HepG2 (cell line): ENCODE measurements at regions not wholly inside any gene's neighbourhood (a gene's known extent, or its start where the extent isn't known, plus 50 kb on each side); places are given as distances from the start of the nearest gene placed in this dataset.

Experiments
- ATAC-seq: fragments of 200-7000 bp; cut with Tn5 transposase; 3 replicates; pipeline ENCODE4 v1.9.1; 2020; ENCODE audit warnings: mild to moderate bottlenecking, moderate library complexity
- BruUV-seq: library from RNA; stranded (reverse); fragments of 400-500 nt; replicated peaks from 2 replicates; lab custom pipeline; 2021; lab: Mats Ljungman, UMichigan
- CTCF ChIA-PET: fragments of 300-600 bp; formaldehyde crosslinking; extraction: SDS; loops from one replicate; lab custom pipeline; 2021; ENCODE audit warnings: low total read pairs, inconsistent platforms, low intra/inter-chr PET ratio; lab: Yijun Ruan, JAX
- POLR2A ChIA-PET: fragments of 350-600 bp; sonication (Branson Sonifier 250); formaldehyde crosslinking; loops from one replicate; lab custom pipeline; 2020; ENCODE audit warnings: antibody characterized with exemption, inconsistent platforms; lab: Yijun Ruan, JAX
- DNase-seq: peaks from one replicate; pipeline ENCODE4 v3.0.0-alpha.2; 2015; ENCODE audit warnings: low spot score
- FAIRE-seq: peaks from 3 replicates; lab custom pipeline; 2011; peaks lifted over from hg19 to GRCh38; lab: Jason Lieb, UNC
- H2AFZ ChIP-seq: one replicate; pipeline ENCODE4 v1.6.1; 2011; ENCODE audit warnings: low read length, inconsistent platforms
- H3K27ac ChIP-seq: fragments of 300-600 bp; 3 replicates; pipeline ENCODE4 v1.8.0; 2011; ENCODE audit warnings: mixed run types, mild to moderate bottlenecking, mixed read lengths, low read length, inconsistent platforms; ENCODE audit not compliant: insufficient read depth; ENCODE audit errors: extremely low read length
- H3K27me3 ChIP-seq, 2 experiments: fragments of 200-600 bp in 1 of 2; 2 replicates in 1 of 2; 3 replicates in 1 of 2; pipeline versions ENCODE4 v1.6.0 to v1.8.0; 2011; ENCODE audit warnings: low read length in 2 of 2, mild to moderate bottlenecking in 2 of 2, moderate library complexity in 2 of 2, inconsistent platforms in 1 of 2; ENCODE audit not compliant: insufficient read depth in 2 of 2, control insufficient read depth in 1 of 2
- H3K36me3 ChIP-seq, 2 experiments: fragments of 200-600 bp in 1 of 2; replicated peaks in 1 of 2; 2 replicates in 1 of 2; 3 replicates in 1 of 2; pipeline versions ENCODE4 v1.5.1 to v1.8.0; 2011; ENCODE audit warnings: low read length in 2 of 2, inconsistent platforms in 1 of 2; ENCODE audit not compliant: insufficient read depth in 2 of 2, control insufficient read depth in 1 of 2
- H3K4me1 ChIP-seq: 2 replicates; pipeline ENCODE4 v1.5.1; 2012; ENCODE audit warnings: low read length, inconsistent platforms; ENCODE audit not compliant: insufficient read depth
- H3K4me2 ChIP-seq: 2 replicates; pipeline ENCODE4 v1.6.0; 2011; ENCODE audit warnings: low read depth, low read length, inconsistent platforms
- H3K4me3 ChIP-seq, 3 experiments: fragments of 200-600 bp in 1 of 3; sonication (generic), shearing (Covaris generic) in 1 of 3; replicated peaks in 1 of 3; 2 replicates each; pipeline ENCODE4 v1.5.1; 2011 to 2016; ENCODE audit warnings: low read length in 3 of 3, inconsistent platforms in 2 of 3, low read depth in 2 of 3, mild to moderate bottlenecking in 2 of 3, control low read depth in 1 of 3, mixed read lengths in 1 of 3; ENCODE audit not compliant: insufficient read depth in 1 of 3
- H3K79me2 ChIP-seq: one replicate; pipeline ENCODE4 v1.6.1; 2011; ENCODE audit warnings: low read length, inconsistent platforms; ENCODE audit not compliant: insufficient read depth
- H3K9ac ChIP-seq: 2 replicates; pipeline ENCODE4 v1.6.0; 2011; ENCODE audit warnings: mild to moderate bottlenecking, low read depth, low read length, inconsistent platforms; ENCODE audit not compliant: insufficient read depth
- H3K9me3 ChIP-seq: 2 replicates; pipeline ENCODE4 v1.5.1; 2012; ENCODE audit warnings: mild to moderate bottlenecking, low read length
- H4K20me1 ChIP-seq: 2 replicates; pipeline ENCODE4 v1.6.0; 2011; ENCODE audit warnings: inconsistent platforms, mild to moderate bottlenecking, low read length, moderate library complexity; ENCODE audit not compliant: insufficient read depth
- CCDC6 ChIP-seq: sonication (generic); formaldehyde crosslinking; IDR thresholded peaks from 2 replicates; pipeline ENCODE4 v1.8.1; 2022; ENCODE audit warnings: mild to moderate bottlenecking, missing genetic modification reagents, moderate library complexity
- ETV5 ChIP-seq: IDR thresholded peaks from 2 replicates; pipeline ENCODE4 v1.6.1; 2018; ENCODE audit warnings: missing biosample characterization, missing genetic modification reagents, inconsistent platforms, borderline replicate concordance
- HNF4G ChIP-seq, 2 experiments: sonication (generic) in 1 of 2; formaldehyde crosslinking in 1 of 2; IDR thresholded peaks; 2 replicates each; pipeline versions ENCODE4 v1.4.0 to v1.6.1; 2011 to 2020; ENCODE audit warnings: borderline replicate concordance in 2 of 2, low read depth in 2 of 2, mild to moderate bottlenecking in 2 of 2, low read length in 1 of 2, missing genetic modification reagents in 1 of 2, moderate library complexity in 1 of 2
- JARID2 ChIP-seq: sonication (generic); formaldehyde crosslinking; IDR thresholded peaks from 2 replicates; pipeline ENCODE4 v1.8.1; 2023; ENCODE audit warnings: missing genetic modification reagents, inconsistent platforms; ENCODE audit not compliant: insufficient replicate concordance
- KDM5B ChIP-seq: sonication (generic); formaldehyde crosslinking; IDR thresholded peaks from 2 replicates; pipeline ENCODE4 v1.4.0; 2020; ENCODE audit warnings: missing genetic modification reagents, mild to moderate bottlenecking, borderline replicate concordance
- MTA3 ChIP-seq: sonication (generic); formaldehyde crosslinking; IDR thresholded peaks from 2 replicates; pipeline ENCODE4 v1.4.0; 2020; ENCODE audit warnings: missing genetic modification reagents
- PHF20 ChIP-seq: sonication (generic); formaldehyde crosslinking; IDR thresholded peaks from 2 replicates; pipeline ENCODE4 v1.5.0; 2020; ENCODE audit warnings: mild to moderate bottlenecking, missing genetic modification reagents
- PHF21A ChIP-seq: sonication (generic); formaldehyde crosslinking; IDR thresholded peaks from 2 replicates; pipeline ENCODE4 v1.5.0; 2020; ENCODE audit warnings: mild to moderate bottlenecking, missing genetic modification reagents
- SALL1 ChIP-seq: sonication (generic); formaldehyde crosslinking; IDR thresholded peaks from 2 replicates; pipeline ENCODE4 v1.8.0; 2022; ENCODE audit warnings: mild to moderate bottlenecking, missing genetic modification reagents
- SKIL ChIP-seq: sonication (generic); formaldehyde crosslinking; IDR thresholded peaks from 2 replicates; pipeline ENCODE4 v1.8.0; 2022; ENCODE audit warnings: missing genetic modification reagents, mild to moderate bottlenecking, moderate library complexity, borderline replicate concordance
- STAT5B ChIP-seq: sonication (generic); formaldehyde crosslinking; IDR thresholded peaks from 2 replicates; pipeline ENCODE4 v1.4.0; 2020; ENCODE audit warnings: missing genetic modification reagents
- TCF12 ChIP-seq, 2 experiments: fragments of 450-650 bp in 1 of 2; sonication (generic) in 1 of 2; formaldehyde crosslinking in 1 of 2; IDR thresholded peaks; 2 replicates each; pipeline versions ENCODE4 v1.6.1 to v1.8.0; 2017 to 2022; ENCODE audit warnings: antibody characterized with exemption in 1 of 2, mild to moderate bottlenecking in 1 of 2, missing genetic modification reagents in 1 of 2, moderate library complexity in 1 of 2
- ZNF224 ChIP-seq: sonication (generic); formaldehyde crosslinking; IDR thresholded peaks from 2 replicates; pipeline ENCODE4 v1.5.0; 2020; ENCODE audit warnings: mild to moderate bottlenecking, missing genetic modification reagents
- ZNF3 ChIP-seq: IDR thresholded peaks from 2 replicates; pipeline ENCODE4 v1.7.0; 2017; ENCODE audit warnings: inconsistent platforms
- ZNF496 ChIP-seq: sonication (generic); formaldehyde crosslinking; IDR thresholded peaks from 2 replicates; pipeline ENCODE4 v1.8.1; 2023; ENCODE audit warnings: mild to moderate bottlenecking, moderate library complexity, missing genetic modification reagents; ENCODE audit not compliant: insufficient replicate concordance
- in situ Hi-C: cut with HindIII; loops from 2 replicates; pipeline ENCODE4 v1.10.0; 2017; ENCODE audit warnings: low pct_unique_long_range_greater_than_20kb; ENCODE audit not compliant: extremely low pct_ligation_motif_present
- intact Hi-C: fragments of 100-400 bp; cut with micrococcal nuclease; formaldehyde crosslinking; loops from one replicate; pipeline ENCODE4 v1.10.0; 2022; ENCODE audit not compliant: unreplicated experiment
- TF ChIP-seq, protein P1 (sequence below): sonication (generic); formaldehyde crosslinking; IDR thresholded peaks from 2 replicates; pipeline ENCODE4 v1.4.0; 2020; ENCODE audit warnings: missing genetic modification reagents
- TF ChIP-seq, protein P2 (sequence below): sonication (generic); formaldehyde crosslinking; IDR thresholded peaks from 2 replicates; pipeline ENCODE4 v1.5.1; 2020; ENCODE audit warnings: missing genetic modification reagents, mild to moderate bottlenecking, borderline replicate concordance

DNA sequence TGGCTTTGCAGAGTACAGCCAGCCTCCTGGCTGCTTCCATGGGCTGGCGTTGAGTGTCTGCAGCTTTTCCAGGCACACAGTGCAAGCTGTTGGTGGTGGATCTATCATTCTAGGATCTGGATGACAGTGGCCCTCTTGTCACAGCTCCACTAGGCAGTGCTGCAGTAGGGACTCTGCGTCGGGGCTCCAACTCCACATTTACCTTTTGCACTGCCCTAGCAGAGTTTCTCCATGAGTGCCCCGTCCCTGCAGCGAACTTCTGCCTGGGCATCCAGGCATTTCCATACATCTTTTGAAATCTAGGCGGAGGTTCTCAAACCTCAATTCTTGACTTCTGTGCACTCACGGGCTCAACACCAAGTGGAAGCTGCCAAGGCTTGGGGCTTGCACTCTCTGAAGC is 1697.3 kb upstream of the MIR17HG start (continued):
- TF ChIP-seq, protein P1, sequence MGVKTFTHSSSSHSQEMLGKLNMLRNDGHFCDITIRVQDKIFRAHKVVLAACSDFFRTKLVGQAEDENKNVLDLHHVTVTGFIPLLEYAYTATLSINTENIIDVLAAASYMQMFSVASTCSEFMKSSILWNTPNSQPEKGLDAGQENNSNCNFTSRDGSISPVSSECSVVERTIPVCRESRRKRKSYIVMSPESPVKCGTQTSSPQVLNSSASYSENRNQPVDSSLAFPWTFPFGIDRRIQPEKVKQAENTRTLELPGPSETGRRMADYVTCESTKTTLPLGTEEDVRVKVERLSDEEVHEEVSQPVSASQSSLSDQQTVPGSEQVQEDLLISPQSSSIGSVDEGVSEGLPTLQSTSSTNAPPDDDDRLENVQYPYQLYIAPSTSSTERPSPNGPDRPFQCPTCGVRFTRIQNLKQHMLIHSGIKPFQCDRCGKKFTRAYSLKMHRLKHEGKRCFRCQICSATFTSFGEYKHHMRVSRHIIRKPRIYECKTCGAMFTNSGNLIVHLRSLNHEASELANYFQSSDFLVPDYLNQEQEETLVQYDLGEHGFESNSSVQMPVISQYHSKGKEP (CRISPR knock-in tag) = no peak
- TF ChIP-seq SKIL (CRISPR knock-in tag) = no peak
- no peak for TF ChIP-seq TCF12 (IDR thresholded peaks at IDR 0.05)
- no peak for TF ChIP-seq TCF12 (CRISPR knock-in tag; IDR thresholded peaks at IDR 0.05)
- TF ChIP-seq STAT5B = no peak
- TF ChIP-seq ZNF496 (CRISPR knock-in tag) = no peak
- TF ChIP-seq, all 625 proteins: peak for 0

DNA sequence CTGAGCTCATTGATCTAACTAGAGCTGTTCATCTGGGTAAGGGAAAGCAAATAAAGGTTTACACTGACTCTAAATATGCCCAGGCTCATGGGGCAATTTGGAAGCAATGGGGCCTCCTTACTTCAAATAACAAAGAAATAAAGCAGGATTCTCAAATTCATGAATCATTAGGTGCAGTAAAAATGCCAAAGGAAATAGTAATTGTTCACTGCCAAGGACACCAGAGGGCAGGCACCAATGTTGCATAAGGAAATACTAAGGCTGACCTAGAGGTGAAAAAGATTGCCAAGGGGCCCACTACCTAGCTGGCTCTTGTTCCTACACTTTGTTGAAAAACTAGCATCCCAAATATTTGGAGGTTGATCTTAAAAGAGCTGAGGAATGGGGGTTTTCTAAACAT is 1686.7 kb upstream of the MIR17HG start:
- no peaks in the 10 kb centered on the region for H3K4me1 ChIP-seq
- in situ Hi-C loops (no loop called here), intact Hi-C loops (no loop called here)
- H3K9me3 ChIP-seq = peaks cover 55% of the 10 kb centered on the region
- FAIRE-seq = no peak
- DNase-seq = no peak
- H4K20me1 ChIP-seq = no peaks in the 10 kb centered on the region
- H3K36me3 ChIP-seq = no peaks in the 10 kb centered on the region
- no peaks in the 10 kb centered on the region for H3K79me2 ChIP-seq
- no peak overlapping the region for H3K27ac ChIP-seq
- ChIA-PET POLR2A (no interaction called here), CTCF (no interaction called here)
- BruUV-seq = no TSS peak
- no peak overlapping the region for H2AFZ ChIP-seq
- H3K9ac ChIP-seq = no peak overlapping the region
- no peak for TF ChIP-seq KDM5B (CRISPR knock-in tag)
- no peak for TF ChIP-seq JARID2
- TF ChIP-seq MTA3 = no peak
- no peak for TF ChIP-seq SALL1
- TF ChIP-seq ZNF3 (CRISPR knock-in tag) = no peak
- no peak for TF ChIP-seq ZNF224 (CRISPR knock-in tag)
- TF ChIP-seq PHF21A (CRISPR knock-in tag) = no peak
- no peak for TF ChIP-seq HNF4G (IDR thresholded peaks at IDR 0.05; ENCODE audit: borderline replicate concordance, low read depth, low read length)
- TF ChIP-seq HNF4G (CRISPR knock-in tag; IDR thresholded peaks at IDR 0.05; ENCODE audit: borderline replicate concordance, low read depth) = no peak
- TF ChIP-seq, protein P2, sequence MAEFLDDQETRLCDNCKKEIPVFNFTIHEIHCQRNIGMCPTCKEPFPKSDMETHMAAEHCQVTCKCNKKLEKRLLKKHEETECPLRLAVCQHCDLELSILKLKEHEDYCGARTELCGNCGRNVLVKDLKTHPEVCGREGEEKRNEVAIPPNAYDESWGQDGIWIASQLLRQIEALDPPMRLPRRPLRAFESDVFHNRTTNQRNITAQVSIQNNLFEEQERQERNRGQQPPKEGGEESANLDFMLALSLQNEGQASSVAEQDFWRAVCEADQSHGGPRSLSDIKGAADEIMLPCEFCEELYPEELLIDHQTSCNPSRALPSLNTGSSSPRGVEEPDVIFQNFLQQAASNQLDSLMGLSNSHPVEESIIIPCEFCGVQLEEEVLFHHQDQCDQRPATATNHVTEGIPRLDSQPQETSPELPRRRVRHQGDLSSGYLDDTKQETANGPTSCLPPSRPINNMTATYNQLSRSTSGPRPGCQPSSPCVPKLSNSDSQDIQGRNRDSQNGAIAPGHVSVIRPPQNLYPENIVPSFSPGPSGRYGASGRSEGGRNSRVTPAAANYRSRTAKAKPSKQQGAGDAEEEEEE (CRISPR knock-in tag) = no peak
- TF ChIP-seq PHF20 (CRISPR knock-in tag) = no peak
- no peak for TF ChIP-seq CCDC6 (CRISPR knock-in tag)
- no peak for TF ChIP-seq ETV5 (CRISPR knock-in tag)
- H3K4me3 ChIP-seq = no peak overlapping the region
- H3K4me2 ChIP-seq = no peak overlapping the region
- no peak for ATAC-seq
- no peaks in the 10 kb centered on the region for H3K27me3 ChIP-seq
